GM19463 (cell line): ENCODE measurements at regions not wholly inside any gene's neighbourhood (a gene's known extent, or its start where the extent isn't known, plus 50 kb on each side); places are given as distances from the start of the nearest gene placed in this dataset.

Source experiments
- ATAC-seq: cut with Tn5 transposase; IDR thresholded peaks from one replicate; pipeline ENCODE4 v1.9.1; 2021; ENCODE audit warnings: mild to moderate bottlenecking, moderate library complexity; ENCODE audit not compliant: unreplicated experiment

GRCh38 chr4:106463622-106464021, 95.0 kb upstream of the GIMD1 start:
- no peak for ATAC-seq

- ATAC-seq: no peak
These were observed 86.0 kb upstream of the GIMD1 start for GRCh38 chr4:106454581-106454980.

- no peak for ATAC-seq
These were observed 85.4 kb upstream of the GIMD1 start for GRCh38 chr4:106454021-106454420.

- no peak for ATAC-seq
These were observed 82.5 kb upstream of the GIMD1 start for GRCh38 chr4:106451091-106451490.

GRCh38 chr4:106450249-106450648, 81.7 kb upstream of the GIMD1 start:
- no peak for ATAC-seq

GRCh38 chr4:106444557-106444956, 76.0 kb upstream of the GIMD1 start:
- no peak for ATAC-seq

GRCh38 chr4:106430797-106431196, 62.2 kb upstream of the GIMD1 start:
- no peak for ATAC-seq

- ATAC-seq: no peak
These were observed 61.3 kb upstream of the GIMD1 start for GRCh38 chr4:106429885-106430284.

GRCh38 chr4:106426069-106426468, 57.5 kb upstream of the GIMD1 start:
- ATAC-seq: no peak

GRCh38 chr4:106425576-106425975, 57.0 kb upstream of the GIMD1 start:
- ATAC-seq: no peak

- ATAC-seq: no peak
These were observed 55.8 kb upstream of the GIMD1 start for GRCh38 chr4:106424426-106424825.

- ATAC-seq: no peak
These were observed 55.2 kb upstream of the GIMD1 start for GRCh38 chr4:106423791-106424190.

GRCh38 chr4:106422766-106423165, 54.2 kb upstream of the GIMD1 start:
- no peak for ATAC-seq

GRCh38 chr4:106421441-106422296, 53.1 kb upstream of the GIMD1 start:
- no peak for ATAC-seq

GRCh38 chr4:106418444-106418843, 49.9 kb upstream of the GIMD1 start:
- ATAC-seq: no peak
